HepG2 (cell line): ENCODE measurements at regions not wholly inside any gene's neighbourhood (a gene's known extent, or its start where the extent isn't known, plus 50 kb on each side); places are given as distances from the start of the nearest gene placed in this dataset.

Experiments
- ATAC-seq: fragments of 200-7000 bp; cut with Tn5 transposase; 3 replicates; pipeline ENCODE4 v1.9.1; 2020; ENCODE audit warnings: mild to moderate bottlenecking, moderate library complexity
- BruUV-seq: library from RNA; stranded (reverse); fragments of 400-500 nt; replicated peaks from 2 replicates; lab custom pipeline; 2021; lab: Mats Ljungman, UMichigan
- CTCF ChIA-PET: fragments of 300-600 bp; formaldehyde crosslinking; extraction: SDS; loops from one replicate; lab custom pipeline; 2021; ENCODE audit warnings: low total read pairs, inconsistent platforms, low intra/inter-chr PET ratio; lab: Yijun Ruan, JAX
- POLR2A ChIA-PET: fragments of 350-600 bp; sonication (Branson Sonifier 250); formaldehyde crosslinking; loops from one replicate; lab custom pipeline; 2020; ENCODE audit warnings: antibody characterized with exemption, inconsistent platforms; lab: Yijun Ruan, JAX
- DNase-seq: peaks from one replicate; pipeline ENCODE4 v3.0.0-alpha.2; 2015; ENCODE audit warnings: low spot score
- FAIRE-seq: peaks from 3 replicates; lab custom pipeline; 2011; peaks lifted over from hg19 to GRCh38; lab: Jason Lieb, UNC
- H2AFZ ChIP-seq: one replicate; pipeline ENCODE4 v1.6.1; 2011; ENCODE audit warnings: low read length, inconsistent platforms
- H3K27ac ChIP-seq: fragments of 300-600 bp; 3 replicates; pipeline ENCODE4 v1.8.0; 2011; ENCODE audit warnings: mixed run types, mild to moderate bottlenecking, mixed read lengths, low read length, inconsistent platforms; ENCODE audit not compliant: insufficient read depth; ENCODE audit errors: extremely low read length
- H3K27me3 ChIP-seq, 2 experiments: fragments of 200-600 bp in 1 of 2; 2 replicates in 1 of 2; 3 replicates in 1 of 2; pipeline versions ENCODE4 v1.6.0 to v1.8.0; 2011; ENCODE audit warnings: low read length in 2 of 2, mild to moderate bottlenecking in 2 of 2, moderate library complexity in 2 of 2, inconsistent platforms in 1 of 2; ENCODE audit not compliant: insufficient read depth in 2 of 2, control insufficient read depth in 1 of 2
- H3K36me3 ChIP-seq, 2 experiments: fragments of 200-600 bp in 1 of 2; replicated peaks in 1 of 2; 2 replicates in 1 of 2; 3 replicates in 1 of 2; pipeline versions ENCODE4 v1.5.1 to v1.8.0; 2011; ENCODE audit warnings: low read length in 2 of 2, inconsistent platforms in 1 of 2; ENCODE audit not compliant: insufficient read depth in 2 of 2, control insufficient read depth in 1 of 2
- H3K4me1 ChIP-seq: 2 replicates; pipeline ENCODE4 v1.5.1; 2012; ENCODE audit warnings: low read length, inconsistent platforms; ENCODE audit not compliant: insufficient read depth
- H3K4me2 ChIP-seq: 2 replicates; pipeline ENCODE4 v1.6.0; 2011; ENCODE audit warnings: low read depth, low read length, inconsistent platforms
- H3K4me3 ChIP-seq, 3 experiments: fragments of 200-600 bp in 1 of 3; sonication (generic), shearing (Covaris generic) in 1 of 3; replicated peaks in 1 of 3; 2 replicates each; pipeline ENCODE4 v1.5.1; 2011 to 2016; ENCODE audit warnings: low read length in 3 of 3, inconsistent platforms in 2 of 3, low read depth in 2 of 3, mild to moderate bottlenecking in 2 of 3, control low read depth in 1 of 3, mixed read lengths in 1 of 3; ENCODE audit not compliant: insufficient read depth in 1 of 3
- H3K79me2 ChIP-seq: one replicate; pipeline ENCODE4 v1.6.1; 2011; ENCODE audit warnings: low read length, inconsistent platforms; ENCODE audit not compliant: insufficient read depth
- H3K9ac ChIP-seq: 2 replicates; pipeline ENCODE4 v1.6.0; 2011; ENCODE audit warnings: mild to moderate bottlenecking, low read depth, low read length, inconsistent platforms; ENCODE audit not compliant: insufficient read depth
- H3K9me3 ChIP-seq: 2 replicates; pipeline ENCODE4 v1.5.1; 2012; ENCODE audit warnings: mild to moderate bottlenecking, low read length
- H4K20me1 ChIP-seq: 2 replicates; pipeline ENCODE4 v1.6.0; 2011; ENCODE audit warnings: inconsistent platforms, mild to moderate bottlenecking, low read length, moderate library complexity; ENCODE audit not compliant: insufficient read depth
- MTA3 ChIP-seq: sonication (generic); formaldehyde crosslinking; IDR thresholded peaks from 2 replicates; pipeline ENCODE4 v1.4.0; 2020; ENCODE audit warnings: missing genetic modification reagents
- WGBS: methylation state at CpG from one replicate; pipeline ENCODE4 v1.1.6; 2017; ENCODE audit warnings: low lambda C conversion rate; 5-methylcytosine and 5-hydroxymethylcytosine counted together
- in situ Hi-C: cut with HindIII; loops from 2 replicates; pipeline ENCODE4 v1.10.0; 2017; ENCODE audit warnings: low pct_unique_long_range_greater_than_20kb; ENCODE audit not compliant: extremely low pct_ligation_motif_present
- intact Hi-C: fragments of 100-400 bp; cut with micrococcal nuclease; formaldehyde crosslinking; loops from one replicate; pipeline ENCODE4 v1.10.0; 2022; ENCODE audit not compliant: unreplicated experiment
- TF ChIP-seq, protein P1 (sequence below): IDR thresholded peaks from 2 replicates; pipeline ENCODE4 v1.6.1; 2016; ENCODE audit warnings: low read depth, missing genetic modification reagents, missing compliant biosample characterization
- TF ChIP-seq, protein P2 (sequence below): sonication (generic); formaldehyde crosslinking; IDR thresholded peaks from 2 replicates; pipeline ENCODE4 v1.4.0; 2020; ENCODE audit warnings: missing genetic modification reagents

DNA sequence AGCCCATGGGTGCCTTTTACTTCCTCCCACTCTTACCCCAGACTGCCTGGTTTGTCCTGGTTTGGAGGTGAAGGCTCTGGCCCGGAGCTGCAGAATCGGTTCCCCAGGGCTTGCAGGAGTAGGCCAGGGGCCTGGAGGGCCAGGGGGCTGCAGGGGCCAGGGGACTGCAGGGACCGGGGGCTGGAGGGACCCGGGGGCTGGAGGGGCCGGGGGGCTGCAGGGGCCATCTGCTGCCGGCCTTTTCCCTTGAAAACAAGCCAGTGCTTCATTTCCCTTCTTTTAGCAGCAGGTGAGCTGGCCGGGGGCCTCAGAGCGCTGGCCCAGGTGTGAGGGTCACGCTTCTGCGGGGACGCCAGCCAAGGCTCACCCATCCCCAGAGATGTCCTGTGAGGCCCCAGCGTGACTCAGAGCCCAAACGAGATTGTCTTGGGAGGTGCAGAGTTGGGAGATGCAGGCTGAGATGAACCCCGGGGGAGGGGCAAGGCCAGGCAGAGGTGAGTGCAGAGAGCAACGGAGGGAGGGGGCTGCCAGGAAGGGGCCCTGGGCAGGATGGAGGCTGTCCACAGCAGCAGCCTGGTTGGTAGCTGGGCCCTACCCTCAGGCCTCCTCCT, 154.9 kb downstream of the KIF26A start:
- 11% methylated on average over 13 of the region's 15 CpGs for WGBS
- TF ChIP-seq, protein P1, sequence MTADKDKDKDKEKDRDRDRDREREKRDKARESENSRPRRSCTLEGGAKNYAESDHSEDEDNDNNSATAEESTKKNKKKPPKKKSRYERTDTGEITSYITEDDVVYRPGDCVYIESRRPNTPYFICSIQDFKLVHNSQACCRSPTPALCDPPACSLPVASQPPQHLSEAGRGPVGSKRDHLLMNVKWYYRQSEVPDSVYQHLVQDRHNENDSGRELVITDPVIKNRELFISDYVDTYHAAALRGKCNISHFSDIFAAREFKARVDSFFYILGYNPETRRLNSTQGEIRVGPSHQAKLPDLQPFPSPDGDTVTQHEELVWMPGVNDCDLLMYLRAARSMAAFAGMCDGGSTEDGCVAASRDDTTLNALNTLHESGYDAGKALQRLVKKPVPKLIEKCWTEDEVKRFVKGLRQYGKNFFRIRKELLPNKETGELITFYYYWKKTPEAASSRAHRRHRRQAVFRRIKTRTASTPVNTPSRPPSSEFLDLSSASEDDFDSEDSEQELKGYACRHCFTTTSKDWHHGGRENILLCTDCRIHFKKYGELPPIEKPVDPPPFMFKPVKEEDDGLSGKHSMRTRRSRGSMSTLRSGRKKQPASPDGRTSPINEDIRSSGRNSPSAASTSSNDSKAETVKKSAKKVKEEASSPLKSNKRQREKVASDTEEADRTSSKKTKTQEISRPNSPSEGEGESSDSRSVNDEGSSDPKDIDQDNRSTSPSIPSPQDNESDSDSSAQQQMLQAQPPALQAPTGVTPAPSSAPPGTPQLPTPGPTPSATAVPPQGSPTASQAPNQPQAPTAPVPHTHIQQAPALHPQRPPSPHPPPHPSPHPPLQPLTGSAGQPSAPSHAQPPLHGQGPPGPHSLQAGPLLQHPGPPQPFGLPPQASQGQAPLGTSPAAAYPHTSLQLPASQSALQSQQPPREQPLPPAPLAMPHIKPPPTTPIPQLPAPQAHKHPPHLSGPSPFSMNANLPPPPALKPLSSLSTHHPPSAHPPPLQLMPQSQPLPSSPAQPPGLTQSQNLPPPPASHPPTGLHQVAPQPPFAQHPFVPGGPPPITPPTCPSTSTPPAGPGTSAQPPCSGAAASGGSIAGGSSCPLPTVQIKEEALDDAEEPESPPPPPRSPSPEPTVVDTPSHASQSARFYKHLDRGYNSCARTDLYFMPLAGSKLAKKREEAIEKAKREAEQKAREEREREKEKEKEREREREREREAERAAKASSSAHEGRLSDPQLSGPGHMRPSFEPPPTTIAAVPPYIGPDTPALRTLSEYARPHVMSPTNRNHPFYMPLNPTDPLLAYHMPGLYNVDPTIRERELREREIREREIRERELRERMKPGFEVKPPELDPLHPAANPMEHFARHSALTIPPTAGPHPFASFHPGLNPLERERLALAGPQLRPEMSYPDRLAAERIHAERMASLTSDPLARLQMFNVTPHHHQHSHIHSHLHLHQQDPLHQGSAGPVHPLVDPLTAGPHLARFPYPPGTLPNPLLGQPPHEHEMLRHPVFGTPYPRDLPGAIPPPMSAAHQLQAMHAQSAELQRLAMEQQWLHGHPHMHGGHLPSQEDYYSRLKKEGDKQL (CRISPR knock-in tag), result no peak
- TF ChIP-seq, protein P2, sequence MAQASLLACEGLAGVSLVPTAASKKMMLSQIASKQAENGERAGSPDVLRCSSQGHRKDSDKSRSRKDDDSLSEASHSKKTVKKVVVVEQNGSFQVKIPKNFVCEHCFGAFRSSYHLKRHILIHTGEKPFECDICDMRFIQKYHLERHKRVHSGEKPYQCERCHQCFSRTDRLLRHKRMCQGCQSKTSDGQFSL, result no peak
- no peak for TF ChIP-seq MTA3 (CRISPR knock-in tag)
- H3K4me2 ChIP-seq, result no peak overlapping the region
- BruUV-seq, result no TSS peak
- no peak overlapping the region for H2AFZ ChIP-seq
- H3K4me3 ChIP-seq, result no peak overlapping the region
- no peak for DNase-seq
- no peaks in the 10 kb centered on the region for H3K79me2 ChIP-seq
- no peak for FAIRE-seq
- no peaks in the 10 kb centered on the region for H3K36me3 ChIP-seq
- in situ Hi-C loops (no loop called here), intact Hi-C loops (no loop called here)
- no peak overlapping the region for H3K27ac ChIP-seq
- no peak for ATAC-seq
- ChIA-PET CTCF (no interaction called here), POLR2A (no interaction called here)
- H4K20me1 ChIP-seq, result no peaks in the 10 kb centered on the region
- H3K9ac ChIP-seq, result no peak overlapping the region
- peaks cover 4 to 18% of the 10 kb centered on the region in 2 experiments; a peak in 2 of 5 replicates for H3K27me3 ChIP-seq
- no peaks in the 10 kb centered on the region for H3K4me1 ChIP-seq
- no peaks in the 10 kb centered on the region for H3K9me3 ChIP-seq
